ENCODE measurements at regions not wholly inside any gene's neighbourhood (a gene's known extent, or its start where the extent isn't known, plus 50 kb on each side); places are given as distances from the start of the nearest gene placed in this dataset.
A peak's percentile ranks its signal among the peaks of the same experiment; 100 is the strongest.

- Histone ChIP-seq H3K27ac (peak overlapping the region; percentile 86 to 100 (median 95)), H3K36me3 (0 out of 22 replicates have a peak, but pooled peaks cover 0 to 8% (median 0%) of the 10 kb centered on the region in 11 experiments), H3K27me3 (no peaks in the 10 kb centered on the region), H4K20me1 (no peaks in the 10 kb centered on the region), H3K9ac (peak overlapping the region; percentile 69 to 92 (median 82)), H3K4me1 (peaks cover 16 to 91% (median 36%) of the 10 kb centered on the region in 10 experiments), H3K9me3 (replicated peaks in 1 of 11) (peaks cover 26 to 45% (median 38%) of the 10 kb centered on the region in 11 experiments), H3K4me3 (peak overlapping the region in 5 of 10 experiments; percentile 8 to 49 (median 24); a peak in 5 of 20 replicates), H3K4me2 (peak overlapping the region; percentile 55 to 88 (median 79))
- no peak for TF ChIP-seq Cebpa-rat (IDR thresholded peaks at IDR 0.05)
These were observed 57.6 kb upstream of the FTH1 start for GRCh38 chr11:62024936-62025486.

- H3K4me1 ChIP-seq = peaks cover 25 to 93% (median 56%) of the 10 kb centered on the region in 10 experiments
- 0 out of 22 replicates have a peak overlapping the region, but pooled peaks of 1 of the 11 experiments have one; percentile 15 for H3K9ac ChIP-seq
- no peak for TF ChIP-seq Cebpa-rat (IDR thresholded peaks at IDR 0.05)
- no peaks in the 10 kb centered on the region for H3K27me3 ChIP-seq
- H3K4me3 ChIP-seq = no peak overlapping the region
- H3K4me2 ChIP-seq = peak overlapping the region in 3 of 11 experiments; percentile 54 to 81 (median 80); a peak in 6 of 22 replicates
- no peaks in the 10 kb centered on the region for H4K20me1 ChIP-seq
- peaks cover 25 to 47% (median 37%) of the 10 kb centered on the region in 11 experiments for H3K9me3 ChIP-seq (replicated peaks in 1 of 11)
- H3K36me3 ChIP-seq = 0 out of 22 replicates have a peak, but pooled peaks cover 0 to 8% (median 0%) of the 10 kb centered on the region in 11 experiments
- peak overlapping the region in 9 of 11 experiments; percentile 1 to 100 (median 97); a peak in 13 of 22 replicates for H3K27ac ChIP-seq
These were observed 54.8 kb upstream of the FTH1 start for GRCh38 chr11:62022211-62022610.

- H3K4me3 ChIP-seq = no peak overlapping the region
- H3K4me1 ChIP-seq = peaks cover 27 to 91% (median 48%) of the 10 kb centered on the region in 10 experiments
- H3K36me3 ChIP-seq = 0 out of 22 replicates have a peak, but pooled peaks cover 0 to 8% (median 0%) of the 10 kb centered on the region in 11 experiments
- H3K4me2 ChIP-seq = peak overlapping the region in 3 of 11 experiments; percentile 68 to 89 (median 74); a peak in 6 of 22 replicates
- peak overlapping the region in 3 of 11 experiments; percentile 39 to 70 (median 67); a peak in 5 of 22 replicates for H3K9ac ChIP-seq
- TF ChIP-seq Cebpa-rat (IDR thresholded peaks at IDR 0.05) = no peak
- no peaks in the 10 kb centered on the region for H4K20me1 ChIP-seq
- H3K27me3 ChIP-seq = no peaks in the 10 kb centered on the region
- peaks cover 24 to 39% (median 28%) of the 10 kb centered on the region in 11 experiments for H3K9me3 ChIP-seq (replicated peaks in 1 of 11)
- peak overlapping the region in 6 of 11 experiments; percentile 17 to 100 (median 94); a peak in 11 of 22 replicates for H3K27ac ChIP-seq
These were observed 53.2 kb upstream of the FTH1 start for GRCh38 chr11:62020661-62021060.

GRCh38 chr11:62018981-62019664 is 51.7 kb upstream of the FTH1 start:
- Histone ChIP-seq H3K36me3 (0 out of 22 replicates have a peak, but pooled peaks cover 0 to 8% (median 0%) of the 10 kb centered on the region in 11 experiments), H3K4me2 (peak overlapping the region; percentile 17 to 89 (median 55); a peak in 20 of 22 replicates), H3K27me3 (no peaks in the 10 kb centered on the region), H3K4me1 (peaks cover 22 to 96% (median 44%) of the 10 kb centered on the region in 10 experiments), H3K9me3 (replicated peaks in 1 of 11) (peaks cover 24 to 39% (median 28%) of the 10 kb centered on the region in 11 experiments), H3K9ac (peak overlapping the region in 8 of 11 experiments; percentile 12 to 70 (median 56); a peak in 12 of 22 replicates), H4K20me1 (no peaks in the 10 kb centered on the region), H3K4me3 (no peak overlapping the region), H3K27ac (peak overlapping the region; percentile 56 to 100 (median 76))
- no peak for TF ChIP-seq Cebpa-rat (IDR thresholded peaks at IDR 0.05)

GRCh38 chr11:62017878-62018655 is 50.6 kb upstream of the FTH1 start:
- Histone ChIP-seq H3K4me2 (peak overlapping the region in 5 of 11 experiments; percentile 61 to 89 (median 71); a peak in 10 of 22 replicates), H3K9ac (peak overlapping the region in 5 of 11 experiments; percentile 12 to 70 (median 43); a peak in 8 of 22 replicates), H3K27me3 (no peaks in the 10 kb centered on the region), H3K4me3 (no peak overlapping the region), H4K20me1 (no peaks in the 10 kb centered on the region), H3K9me3 (replicated peaks in 1 of 11) (peaks cover 24 to 39% (median 28%) of the 10 kb centered on the region in 11 experiments), H3K4me1 (peaks cover 23 to 96% (median 45%) of the 10 kb centered on the region in 10 experiments), H3K27ac (peak overlapping the region in 9 of 11 experiments; percentile 14 to 100 (median 82); a peak in 16 of 22 replicates), H3K36me3 (0 out of 22 replicates have a peak, but pooled peaks cover 0 to 8% (median 0%) of the 10 kb centered on the region in 11 experiments)
- TF ChIP-seq Cebpa-rat (IDR thresholded peaks at IDR 0.05) = no peak

All from BLaER1 treated with 17β-estradiol and CSF1 and Interleukin-3, amounts not matched to agents 10 nM and 100 nM (cell line).